ENCODE measurements at regions not wholly inside any gene's neighbourhood (a gene's known extent, or its start where the extent isn't known, plus 50 kb on each side); places are given as distances from the start of the nearest gene placed in this dataset.

GRCh38 chr18:43531438-43531837 is 254.1 kb upstream of the SYT4 start:
- Histone ChIP-seq H3K27ac (ENCODE audit: low read depth in 1 of 2, low read length in 2 of 2) (no peak overlapping the region), H3K9me3 (ENCODE audit: control insufficient read depth, low read length) (no peaks in the 10 kb centered on the region), H3K27me3 (ENCODE audit: control insufficient read depth in 1 of 2, insufficient read depth in 2 of 2, low read length in 1 of 2) (no peaks in the 10 kb centered on the region), H3K36me3 (ENCODE audit: control insufficient read depth in 1 of 2, insufficient read depth in 2 of 2, low read length in 1 of 2) (no peaks in the 10 kb centered on the region), H3K4me3 (ENCODE audit: low read length in 2 of 2) (no peak overlapping the region), H3K4me1 (ENCODE audit: control insufficient read depth in 1 of 2, insufficient read depth in 2 of 2, low read length in 2 of 2) (no peaks in the 10 kb centered on the region)
- DNase-seq (no peak), ATAC-seq (ENCODE audit: low FRiP score) (no peak)
- intact Hi-C loops (cut with DNase I), result no loop called here
- 85 to 90% methylated on average over 3 of the region's 3 CpGs for WGBS, 2 donors

DNA sequence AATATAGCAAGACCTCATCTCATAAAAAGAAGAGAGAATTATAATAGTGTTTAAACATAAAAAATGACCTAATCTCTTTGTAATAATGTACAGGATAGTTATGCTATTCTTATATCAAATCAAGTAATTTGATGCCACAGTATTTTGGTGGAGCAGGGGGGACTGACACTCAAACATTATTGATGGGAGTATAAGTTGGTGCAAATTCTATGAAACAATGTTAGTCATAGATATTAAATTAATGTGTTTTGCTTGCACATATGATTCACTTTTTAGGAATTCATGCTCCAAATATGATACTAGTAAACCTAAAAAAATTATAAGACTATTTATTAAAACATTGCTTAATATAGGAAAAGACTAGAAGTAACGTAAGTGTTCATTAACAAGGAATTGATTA is 256.1 kb upstream of the SYT4 start:
- Histone ChIP-seq H3K9me3 (ENCODE audit: control insufficient read depth, low read length) (peaks cover 1% of the 10 kb centered on the region), H3K36me3 (ENCODE audit: control insufficient read depth in 1 of 2, insufficient read depth in 2 of 2, low read length in 1 of 2) (no peaks in the 10 kb centered on the region), H3K27ac (ENCODE audit: low read depth in 1 of 2, low read length in 2 of 2) (no peak overlapping the region), H3K4me1 (ENCODE audit: control insufficient read depth in 1 of 2, insufficient read depth in 2 of 2, low read length in 2 of 2) (no peaks in the 10 kb centered on the region), H3K27me3 (ENCODE audit: control insufficient read depth in 1 of 2, insufficient read depth in 2 of 2, low read length in 1 of 2) (no peaks in the 10 kb centered on the region), H3K4me3 (ENCODE audit: low read length in 2 of 2) (no peak overlapping the region)
- WGBS, 2 donors, result 76 to 80% methylated on average over 1 of the region's 1 CpG
- DNase-seq, result no peak
- intact Hi-C loops (cut with DNase I), result no loop called here
- no peak for ATAC-seq (ENCODE audit: low FRiP score)

GRCh38 chr18:43534511-43534910 is 257.2 kb upstream of the SYT4 start:
- intact Hi-C loops (cut with DNase I), result no loop called here
- DNase-seq (no peak), ATAC-seq (ENCODE audit: low FRiP score) (no peak)
- H3K4me3 ChIP-seq (ENCODE audit: low read length in 2 of 2), result no peak overlapping the region
- no peak overlapping the region for H3K27ac ChIP-seq (ENCODE audit: low read depth in 1 of 2, low read length in 2 of 2)
- no peaks in the 10 kb centered on the region for H3K36me3 ChIP-seq (ENCODE audit: control insufficient read depth in 1 of 2, insufficient read depth in 2 of 2, low read length in 1 of 2)
- no peaks in the 10 kb centered on the region for H3K27me3 ChIP-seq (ENCODE audit: control insufficient read depth in 1 of 2, insufficient read depth in 2 of 2, low read length in 1 of 2)
- no peaks in the 10 kb centered on the region for H3K4me1 ChIP-seq (ENCODE audit: control insufficient read depth in 1 of 2, insufficient read depth in 2 of 2, low read length in 2 of 2)
- 8 to 33% methylated on average over 2 of the region's 2 CpGs for WGBS, 2 donors
- H3K9me3 ChIP-seq (ENCODE audit: control insufficient read depth, low read length), result peaks cover 1% of the 10 kb centered on the region

- no peak for DNase-seq
- ATAC-seq (ENCODE audit: low FRiP score), result no peak
- intact Hi-C loops (cut with DNase I), result no loop called here
- H3K4me1 ChIP-seq (ENCODE audit: control insufficient read depth in 1 of 2, insufficient read depth in 2 of 2, low read length in 2 of 2), result no peaks in the 10 kb centered on the region
- peaks cover 0 to 3% of the 10 kb centered on the region in 2 donors for H3K27me3 ChIP-seq (ENCODE audit: control insufficient read depth in 1 of 2, insufficient read depth in 2 of 2, low read length in 1 of 2)
- 16 to 20% methylated on average over 1 of the region's 1 CpG for WGBS, 2 donors
- no peak overlapping the region for H3K4me3 ChIP-seq (ENCODE audit: low read length in 2 of 2)
- peaks cover 1% of the 10 kb centered on the region for H3K9me3 ChIP-seq (ENCODE audit: control insufficient read depth, low read length)
- H3K36me3 ChIP-seq (ENCODE audit: control insufficient read depth in 1 of 2, insufficient read depth in 2 of 2, low read length in 1 of 2), result no peaks in the 10 kb centered on the region
- no peak overlapping the region for H3K27ac ChIP-seq (ENCODE audit: low read depth in 1 of 2, low read length in 2 of 2)
Observed at GRCh38 chr18:43539862-43540261, 262.6 kb upstream of the SYT4 start.

GRCh38 chr18:43542016-43542415 is 264.7 kb upstream of the SYT4 start:
- Histone ChIP-seq H3K9me3 (ENCODE audit: control insufficient read depth, low read length) (no peaks in the 10 kb centered on the region), H3K27ac (ENCODE audit: low read depth in 1 of 2, low read length in 2 of 2) (no peak overlapping the region), H3K27me3 (ENCODE audit: control insufficient read depth in 1 of 2, insufficient read depth in 2 of 2, low read length in 1 of 2) (peaks cover 0 to 3% of the 10 kb centered on the region in 2 donors), H3K4me3 (ENCODE audit: low read length in 2 of 2) (no peak overlapping the region), H3K4me1 (ENCODE audit: control insufficient read depth in 1 of 2, insufficient read depth in 2 of 2, low read length in 2 of 2) (no peaks in the 10 kb centered on the region), H3K36me3 (ENCODE audit: control insufficient read depth in 1 of 2, insufficient read depth in 2 of 2, low read length in 1 of 2) (no peaks in the 10 kb centered on the region)
- WGBS, 2 donors, result 62 to 77% methylated on average over 6 of the region's 6 CpGs
- DNase-seq (no peak), ATAC-seq (ENCODE audit: low FRiP score) (no peak)
- intact Hi-C loops (cut with DNase I), result no loop called here

DNA sequence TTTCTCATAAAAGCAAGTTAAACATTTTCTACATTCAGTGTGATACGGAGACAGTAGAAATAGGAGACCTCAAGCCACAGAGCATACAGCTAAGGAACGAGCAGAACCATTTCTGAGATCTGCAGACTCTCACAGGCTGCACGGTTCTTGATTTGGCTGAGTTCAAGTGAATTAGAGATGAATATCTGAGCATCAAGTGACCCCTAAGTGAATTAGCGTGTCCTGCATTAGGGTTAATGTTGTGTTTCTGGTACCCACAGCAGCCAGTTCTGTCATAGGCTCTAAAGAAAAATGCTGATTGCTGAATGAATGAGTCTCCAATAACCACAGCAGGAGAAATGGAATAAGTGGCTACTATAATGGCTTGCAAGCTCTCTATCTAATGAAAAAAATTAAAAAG is 265.9 kb upstream of the SYT4 start:
- H3K9me3 ChIP-seq (ENCODE audit: control insufficient read depth, low read length), result no peaks in the 10 kb centered on the region

DNA sequence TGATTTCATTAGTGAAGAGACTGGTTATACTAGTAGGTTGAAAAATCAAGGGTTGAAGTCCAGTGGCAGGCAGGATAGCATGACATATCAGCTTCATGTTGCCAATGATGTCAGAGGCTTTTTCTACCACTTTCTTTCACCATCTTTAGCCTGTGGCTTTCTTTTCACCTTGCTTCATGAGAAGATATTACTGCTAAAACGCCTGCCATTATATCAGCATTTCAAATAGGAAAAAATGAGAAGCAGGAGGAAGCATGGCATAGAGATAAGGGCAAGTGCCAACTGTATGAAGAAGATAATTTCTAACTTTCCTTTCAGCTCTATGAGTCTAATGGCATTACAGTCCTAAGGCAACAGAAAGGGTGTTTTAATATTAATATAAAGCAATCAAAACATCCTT is 270.2 kb upstream of the SYT4 start:
- H3K9me3 ChIP-seq (ENCODE audit: control insufficient read depth, low read length), result peaks cover 3% of the 10 kb centered on the region
- no peak for DNase-seq
- intact Hi-C loops (cut with DNase I), result no loop called here
- no peak for ATAC-seq (ENCODE audit: low FRiP score)
- no peak overlapping the region for H3K27ac ChIP-seq (ENCODE audit: low read depth in 1 of 2, low read length in 2 of 2)
- no peaks in the 10 kb centered on the region for H3K4me1 ChIP-seq (ENCODE audit: control insufficient read depth in 1 of 2, insufficient read depth in 2 of 2, low read length in 2 of 2)
- WGBS, 2 donors, result 25 to 54% methylated on average over 1 of the region's 1 CpG
- H3K36me3 ChIP-seq (ENCODE audit: control insufficient read depth in 1 of 2, insufficient read depth in 2 of 2, low read length in 1 of 2), result no peaks in the 10 kb centered on the region
- H3K27me3 ChIP-seq (ENCODE audit: control insufficient read depth in 1 of 2, insufficient read depth in 2 of 2, low read length in 1 of 2), result no peaks in the 10 kb centered on the region
- H3K4me3 ChIP-seq (ENCODE audit: low read length in 2 of 2), result no peak overlapping the region

More for the DNA sequence above, 265.9 kb upstream of the SYT4 start:
- no peak overlapping the region for H3K4me3 ChIP-seq (ENCODE audit: low read length in 2 of 2)
- ATAC-seq (ENCODE audit: low FRiP score) (no peak), DNase-seq (no peak)
- 79 to 82% methylated on average over 4 of the region's 4 CpGs for WGBS, 2 donors
- H3K27ac ChIP-seq (ENCODE audit: low read depth in 1 of 2, low read length in 2 of 2), result no peak overlapping the region
- H3K36me3 ChIP-seq (ENCODE audit: control insufficient read depth in 1 of 2, insufficient read depth in 2 of 2, low read length in 1 of 2), result no peaks in the 10 kb centered on the region
- peaks cover 0 to 3% of the 10 kb centered on the region in 2 donors for H3K27me3 ChIP-seq (ENCODE audit: control insufficient read depth in 1 of 2, insufficient read depth in 2 of 2, low read length in 1 of 2)
- intact Hi-C loops (cut with DNase I), result no loop called here
- H3K4me1 ChIP-seq (ENCODE audit: control insufficient read depth in 1 of 2, insufficient read depth in 2 of 2, low read length in 2 of 2), result no peaks in the 10 kb centered on the region

- H3K4me1 ChIP-seq (ENCODE audit: control insufficient read depth in 1 of 2, insufficient read depth in 2 of 2, low read length in 2 of 2), result no peaks in the 10 kb centered on the region
- intact Hi-C loops (cut with DNase I), result no loop called here
- peak in 1 of 2 donors; percentile 61 for DNase-seq
- no peak overlapping the region for H3K27ac ChIP-seq (ENCODE audit: low read depth in 1 of 2, low read length in 2 of 2)
- H3K27me3 ChIP-seq (ENCODE audit: control insufficient read depth in 1 of 2, insufficient read depth in 2 of 2, low read length in 1 of 2), result no peaks in the 10 kb centered on the region
- ATAC-seq (ENCODE audit: low FRiP score), result no peak
- 75 to 84% methylated on average over 3 of the region's 3 CpGs for WGBS, 2 donors
- no peak overlapping the region for H3K4me3 ChIP-seq (ENCODE audit: low read length in 2 of 2)
- H3K36me3 ChIP-seq (ENCODE audit: control insufficient read depth in 1 of 2, insufficient read depth in 2 of 2, low read length in 1 of 2), result no peaks in the 10 kb centered on the region
- peaks cover 1% of the 10 kb centered on the region for H3K9me3 ChIP-seq (ENCODE audit: control insufficient read depth, low read length)
Observed at GRCh38 chr18:43559507-43559906, 282.2 kb upstream of the SYT4 start.

- DNase-seq (no peak), ATAC-seq (ENCODE audit: low FRiP score) (no peak)
- intact Hi-C loops (cut with DNase I), result no loop called here
- H3K27ac ChIP-seq (ENCODE audit: low read depth in 1 of 2, low read length in 2 of 2), result no peak overlapping the region
- no peaks in the 10 kb centered on the region for H3K4me1 ChIP-seq (ENCODE audit: control insufficient read depth in 1 of 2, insufficient read depth in 2 of 2, low read length in 2 of 2)
- peaks cover 1% of the 10 kb centered on the region for H3K9me3 ChIP-seq (ENCODE audit: control insufficient read depth, low read length)
- H3K36me3 ChIP-seq (ENCODE audit: control insufficient read depth in 1 of 2, insufficient read depth in 2 of 2, low read length in 1 of 2), result no peaks in the 10 kb centered on the region
- no peaks in the 10 kb centered on the region for H3K27me3 ChIP-seq (ENCODE audit: control insufficient read depth in 1 of 2, insufficient read depth in 2 of 2, low read length in 1 of 2)
- WGBS, 2 donors, result 24 to 25% methylated on average over 3 of the region's 3 CpGs
- H3K4me3 ChIP-seq (ENCODE audit: low read length in 2 of 2), result no peak overlapping the region
Observed at GRCh38 chr18:43563780-43564179, 286.5 kb upstream of the SYT4 start.

All from aorta (tissue), 5 donors.